ENCODE measurements at regions not wholly inside any gene's neighbourhood (a gene's known extent, or its start where the extent isn't known, plus 50 kb on each side); places are given as distances from the start of the nearest gene placed in this dataset.
"Not testable (repeated sequence)": the region's sequence is repeated elsewhere in the genome, so short reads cannot be mapped to it uniquely, and the experiment has no call there.

DNA sequence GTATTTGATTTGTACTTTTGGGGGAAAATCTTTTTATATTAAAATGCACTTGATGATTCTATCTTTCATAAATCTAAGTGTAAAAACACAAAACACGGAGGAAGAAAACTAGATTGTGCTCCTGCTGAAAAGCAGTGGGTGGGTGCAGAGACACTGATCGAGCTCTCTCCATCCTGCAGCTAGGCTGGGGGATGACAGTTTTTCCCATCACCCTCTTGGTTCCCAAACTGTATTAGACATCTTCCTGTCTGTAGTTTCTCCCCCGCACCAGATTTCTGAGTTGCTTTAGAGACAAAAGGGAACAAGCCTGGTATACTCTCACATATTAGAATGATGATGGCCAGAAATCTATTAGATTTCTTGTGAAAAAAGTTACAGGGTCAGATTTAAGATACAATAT, 99.6 kb downstream of the FAM114A2 start:
- no peak overlapping the region for H3K4me3 ChIP-seq
- H3K27ac ChIP-seq = peak overlapping the region in 1 of 21 experiments; percentile 10

- no peak overlapping the region for H3K4me3 ChIP-seq
- H3K27ac ChIP-seq = peak overlapping the region in 1 of 21 experiments; percentile 10
Measured at GRCh38 chr5:153938191-153938842, 100.4 kb downstream of the FAM114A2 start.

DNA sequence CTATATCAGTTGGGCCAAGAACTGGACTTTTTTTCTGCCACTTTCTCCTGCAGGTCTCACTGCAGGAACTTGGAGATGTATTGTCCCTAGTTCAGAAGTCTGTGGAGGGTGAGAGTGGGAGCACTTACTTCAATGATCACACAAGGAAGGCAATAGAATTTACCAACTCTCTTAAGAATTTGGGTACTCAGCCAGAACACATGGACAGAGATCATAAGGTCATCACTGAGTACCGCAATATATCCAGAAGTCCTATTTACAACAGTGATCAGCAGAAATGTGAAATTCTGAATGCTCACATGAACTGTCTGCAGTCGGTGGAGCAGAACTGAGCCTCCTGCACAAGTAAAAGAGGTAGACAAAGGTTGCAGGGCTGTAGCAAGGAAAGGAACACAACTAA, 101.0 kb downstream of the FAM114A2 start:
- Histone ChIP-seq H3K4me3 (no peak overlapping the region), H3K27ac (peak overlapping the region in 1 of 21 experiments; percentile 39)

DNA sequence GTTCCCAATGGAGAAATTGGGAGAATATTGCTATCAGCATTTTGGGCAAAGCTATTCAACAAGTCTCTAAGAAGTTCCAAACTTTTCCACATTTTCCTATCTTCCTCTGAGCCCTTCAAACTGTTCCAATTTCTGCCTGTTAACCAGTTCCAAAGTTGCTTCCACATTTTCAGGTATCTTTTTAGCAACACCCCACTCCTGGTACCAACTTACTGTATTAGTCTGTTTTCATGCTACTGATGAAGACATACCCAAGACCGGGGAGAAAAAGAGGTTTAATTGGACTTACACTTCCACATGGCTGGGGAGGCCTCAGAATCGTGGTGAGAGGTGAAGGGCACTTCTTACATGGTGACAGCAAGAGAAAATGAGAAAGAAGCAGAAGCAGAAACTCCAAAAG, 103.6 kb downstream of the FAM114A2 start:
- H3K27ac ChIP-seq, H3K4me3 ChIP-seq: not testable (repeated sequence)

- H3K4me3 ChIP-seq = no peak overlapping the region
- no peak overlapping the region for H3K27ac ChIP-seq
Measured at GRCh38 chr5:153926201-153926600, 112.5 kb downstream of the FAM114A2 start.

GRCh38 chr5:153919161-153919560, 119.5 kb downstream of the FAM114A2 start:
- Histone ChIP-seq H3K27ac (no peak overlapping the region), H3K4me3 (no peak overlapping the region)

DNA sequence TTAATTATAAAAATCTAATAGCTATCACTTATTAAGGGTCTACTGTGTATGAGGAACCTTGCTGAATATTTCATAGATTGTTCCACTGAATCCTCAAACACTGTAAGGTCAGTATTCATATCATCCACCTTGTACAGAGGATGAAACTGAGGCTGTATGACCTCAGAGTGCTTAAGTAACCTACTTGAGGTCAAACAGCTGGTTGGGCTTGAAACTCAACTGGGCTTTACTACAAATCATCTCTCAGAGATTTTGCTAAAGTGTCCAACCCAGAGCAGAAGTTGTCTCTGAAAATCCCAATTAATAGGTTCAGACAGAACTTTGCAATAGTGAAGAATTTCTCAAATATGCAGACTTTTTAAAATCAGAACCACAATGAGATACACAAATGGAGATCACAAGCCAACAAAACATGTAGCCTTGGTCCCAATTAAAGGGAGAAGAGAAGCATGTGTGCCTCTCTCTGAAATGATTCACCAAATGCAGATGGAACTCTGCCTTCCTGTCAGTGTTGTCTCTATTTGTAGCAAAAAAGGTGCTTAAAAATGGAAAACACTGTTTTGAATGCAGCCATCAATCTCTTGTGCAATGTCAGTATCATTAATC, 131.4 kb downstream of the FAM114A2 start:
- Histone ChIP-seq H3K4me3 (no peak overlapping the region), H3K27ac (no peak overlapping the region)

DNA sequence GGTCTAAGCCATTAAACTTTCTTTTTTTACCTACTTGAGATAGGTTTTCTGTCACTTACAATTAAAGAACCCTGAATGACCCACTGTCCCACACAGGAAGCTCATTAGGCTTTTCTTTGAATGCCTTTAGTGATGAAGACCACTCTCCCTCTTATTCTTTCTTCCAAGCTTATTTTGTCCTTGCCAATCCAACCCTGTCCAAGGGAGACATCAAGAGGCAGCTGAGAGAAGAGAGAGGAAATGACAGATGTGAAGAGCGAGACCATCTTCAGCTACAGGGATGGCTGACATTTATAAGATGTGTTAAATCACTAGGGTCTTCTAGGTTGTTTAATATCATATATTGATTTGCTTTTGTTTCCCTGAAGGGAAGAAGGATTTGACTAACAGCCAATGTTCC, 133.5 kb downstream of the FAM114A2 start:
- Histone ChIP-seq H3K4me3 (no peak overlapping the region), H3K27ac (no peak overlapping the region)

DNA sequence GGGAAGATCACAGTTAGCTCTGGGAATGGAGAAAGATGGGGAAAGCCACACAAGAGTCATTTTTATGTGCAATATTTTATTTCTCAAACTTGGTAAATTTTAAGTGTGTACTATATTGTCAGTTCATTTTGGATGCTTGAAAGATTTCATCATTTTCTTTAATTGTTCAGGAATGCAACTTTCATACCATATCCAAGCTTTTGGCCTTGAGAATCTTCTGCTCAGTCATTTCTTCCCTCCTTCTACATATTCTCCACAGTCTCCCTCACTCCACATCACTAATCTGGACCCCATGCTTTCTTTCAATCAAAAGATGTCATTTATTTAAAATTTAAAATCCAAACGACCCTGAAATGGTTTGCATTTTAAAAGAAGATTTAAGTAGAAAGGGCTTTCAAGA, 135.4 kb downstream of the FAM114A2 start:
- no peak overlapping the region for H3K27ac ChIP-seq
- no peak overlapping the region for H3K4me3 ChIP-seq

DNA sequence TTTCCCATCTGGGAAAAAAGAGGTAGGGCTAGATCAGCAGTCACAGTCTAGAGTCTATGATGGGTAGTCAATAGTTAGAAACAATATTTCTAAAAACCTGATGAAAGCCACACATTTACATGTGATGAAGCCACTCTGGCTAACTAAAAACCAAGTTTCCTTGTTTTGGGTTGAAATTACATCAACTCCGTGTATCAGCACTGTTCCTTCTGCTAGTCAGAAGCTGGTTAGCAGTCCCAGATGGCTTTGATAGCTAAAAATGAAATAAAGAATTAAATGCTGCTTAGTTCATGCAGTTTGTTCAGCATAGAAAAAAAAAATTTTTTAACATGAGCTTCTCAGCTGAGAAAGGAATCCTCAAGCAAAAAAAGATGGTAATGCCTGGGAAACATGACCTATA, 136.7 kb downstream of the FAM114A2 start:
- Histone ChIP-seq H3K4me3 (no peak overlapping the region), H3K27ac (peak overlapping the region in 3 of 21 experiments; percentile 28 to 68 (median 65))

DNA sequence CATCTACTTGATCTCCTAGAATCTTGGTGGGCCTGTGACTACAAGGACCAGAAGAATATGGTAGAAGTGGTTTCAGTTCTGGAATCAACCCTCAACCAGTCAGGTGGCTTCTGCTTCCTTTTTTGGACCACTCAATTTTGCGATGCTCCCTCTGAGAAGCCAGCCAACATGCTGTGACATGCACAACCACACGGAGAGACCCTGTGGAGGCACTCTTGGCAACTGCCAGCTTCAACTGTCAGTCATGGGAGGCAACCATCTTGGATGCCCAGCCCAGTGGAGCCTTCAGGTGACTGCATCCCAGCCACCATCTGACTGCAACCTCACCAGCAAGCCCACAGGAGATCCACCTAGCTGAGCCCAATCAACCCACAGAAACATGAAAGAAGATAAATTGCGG, 137.3 kb downstream of the FAM114A2 start:
- peak overlapping the region in 3 of 21 experiments; percentile 28 to 68 (median 65) for H3K27ac ChIP-seq

GRCh38 chr5:153900703-153901395, 137.9 kb downstream of the FAM114A2 start:
- peak overlapping the region in 4 of 21 experiments; percentile 14 to 68 (median 46) for H3K27ac ChIP-seq
- no peak overlapping the region for H3K4me3 ChIP-seq

More for the DNA sequence above, 137.3 kb downstream of the FAM114A2 start:
- H3K4me3 ChIP-seq = no peak overlapping the region

GRCh38 chr5:153899746-153900145, 139.0 kb downstream of the FAM114A2 start:
- H3K4me3 ChIP-seq = no peak overlapping the region

GRCh38 chr5:153896701-153897100, 142.0 kb downstream of the FAM114A2 start:
- no peak overlapping the region for H3K27ac ChIP-seq
- no peak overlapping the region for H3K4me3 ChIP-seq

More at GRCh38 chr5:153899746-153900145, 139.0 kb downstream of the FAM114A2 start:
- H3K27ac ChIP-seq = no peak overlapping the region

DNA sequence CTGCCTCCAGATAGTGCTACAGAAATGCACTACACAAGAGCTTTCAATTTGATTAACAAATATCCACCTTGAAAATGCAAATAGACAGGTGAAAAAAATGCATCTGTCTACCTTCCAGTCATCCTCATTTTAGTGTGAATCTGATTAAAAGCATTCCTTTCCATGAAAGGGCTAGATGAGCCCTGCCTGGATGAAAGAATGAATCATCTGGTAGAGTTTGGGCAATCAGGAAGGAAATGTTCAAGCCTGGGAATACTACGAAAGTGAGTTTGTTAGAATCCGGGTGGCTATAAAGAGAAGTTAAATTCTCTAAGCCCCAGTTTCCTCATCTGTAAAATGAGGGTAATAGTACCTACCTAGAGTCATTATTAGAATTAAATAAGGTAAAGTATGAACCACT, 142.6 kb downstream of the FAM114A2 start:
- H3K27ac ChIP-seq = no peak overlapping the region
- H3K4me3 ChIP-seq = no peak overlapping the region

GRCh38 chr5:153895266-153895665, 143.4 kb downstream of the FAM114A2 start:
- Histone ChIP-seq H3K4me3 (no peak overlapping the region), H3K27ac (no peak overlapping the region)

- Histone ChIP-seq H3K27ac (no peak overlapping the region), H3K4me3 (no peak overlapping the region)
Measured at GRCh38 chr5:153893817-153894216, 144.9 kb downstream of the FAM114A2 start.

DNA sequence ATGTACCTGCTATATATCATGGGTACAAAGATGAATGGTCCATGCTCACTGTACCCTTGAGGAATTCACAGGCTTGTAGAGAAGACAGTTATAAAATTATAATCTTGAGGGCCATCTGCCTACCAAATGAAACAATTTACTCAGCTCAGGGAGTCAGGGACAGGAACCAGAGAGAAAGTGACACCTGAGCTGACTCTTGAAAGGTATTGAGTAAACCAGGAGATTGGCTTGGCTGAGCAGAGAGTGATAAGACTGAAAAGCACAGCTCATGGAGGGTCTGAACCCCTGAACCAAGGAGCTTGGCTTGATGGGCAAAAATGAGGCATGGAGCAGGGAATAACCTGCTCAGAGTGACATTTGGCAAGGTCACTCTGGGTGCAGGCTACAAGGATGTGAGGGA, 147.3 kb downstream of the FAM114A2 start:
- Histone ChIP-seq H3K27ac (no peak overlapping the region), H3K4me3 (no peak overlapping the region)

DNA sequence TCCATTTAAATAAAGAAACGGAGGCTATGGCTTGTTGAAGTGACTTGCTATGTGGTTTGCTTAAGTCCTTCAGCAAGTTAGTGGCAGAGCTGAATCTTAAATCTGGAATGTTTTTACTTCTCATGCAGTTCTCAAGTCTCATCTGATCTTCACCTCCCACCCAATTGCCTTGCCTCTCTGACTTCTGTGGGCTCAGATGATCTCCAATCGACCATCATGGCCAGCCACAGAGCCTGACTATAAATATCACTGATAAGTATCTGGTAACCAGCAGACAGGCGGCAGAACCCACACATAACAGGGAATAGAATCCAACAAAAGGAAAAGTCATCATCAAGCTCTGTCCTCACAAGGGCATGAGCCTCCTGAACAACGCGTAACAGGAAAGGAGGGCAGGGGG, 149.9 kb downstream of the FAM114A2 start:
- H3K4me3 ChIP-seq = no peak overlapping the region
- no peak overlapping the region for H3K27ac ChIP-seq

- no peak overlapping the region for H3K4me3 ChIP-seq
- H3K27ac ChIP-seq = no peak overlapping the region
Measured at GRCh38 chr5:153885141-153885540, 153.6 kb downstream of the FAM114A2 start.

DNA sequence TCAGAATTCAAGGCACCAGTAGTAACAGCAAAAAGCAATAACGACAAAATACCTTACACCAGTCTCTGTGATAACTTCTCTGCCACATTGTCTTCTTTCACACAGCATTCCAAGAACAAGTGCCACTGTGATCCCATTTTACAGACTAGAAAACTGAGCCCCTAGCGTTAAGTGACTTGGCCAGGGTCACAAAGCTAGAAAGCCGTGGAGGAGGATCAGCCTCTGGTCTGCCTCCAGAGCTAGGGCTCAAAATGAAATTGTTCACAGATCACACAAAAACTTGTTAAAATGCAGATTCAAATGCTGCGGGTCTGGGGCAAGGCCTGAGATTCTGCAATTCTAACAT, 154.1 kb downstream of the FAM114A2 start:
- H3K4me3 ChIP-seq = no peak overlapping the region
- H3K27ac ChIP-seq = no peak overlapping the region
